ENCODE measurements at regions not wholly inside any gene's neighbourhood (a gene's known extent, or its start where the extent isn't known, plus 50 kb on each side); places are given as distances from the start of the nearest gene placed in this dataset.
"Not testable (repeated sequence)": the region's sequence is repeated elsewhere in the genome, so short reads cannot be mapped to it uniquely, and the experiment has no call there.

- H2AFZ ChIP-seq (ENCODE audit: control insufficient read depth, low read length) = no peak overlapping the region
These were observed 899.7 kb downstream of the DSC3 start for GRCh38 chr18:30142870-30143269.

GRCh38 chr18:30142248-30142647 lies 900.3 kb downstream of the DSC3 start:
- Histone ChIP-seq H3K27ac (ENCODE audit: control insufficient read depth, insufficient read depth, low read length) (no peak overlapping the region), H3K9me3 (ENCODE audit: control insufficient read depth, low read depth, low read length) (peaks cover 9% of the 10 kb centered on the region), H3K4me1 (ENCODE audit: control insufficient read depth, extremely low read depth, insufficient read depth, low read length) (no peaks in the 10 kb centered on the region), H3K4me3 (ENCODE audit: control insufficient read depth in 2 of 3, extremely low read depth in 1 of 3, insufficient read depth in 2 of 3, low read depth in 1 of 3, low read length in 3 of 3) (no peak overlapping the region), H2AFZ (ENCODE audit: control insufficient read depth, low read length) (no peak overlapping the region), H4K20me1 (ENCODE audit: control insufficient read depth, extremely low read depth, insufficient read depth, low read length) (no peaks in the 10 kb centered on the region), H3K9me1 (ENCODE audit: control insufficient read depth, extremely low read depth, insufficient read depth, low read length) (no peaks in the 10 kb centered on the region), H3K4me2 (ENCODE audit: control insufficient read depth, extremely low read depth, insufficient read depth, low read depth, low read length) (no peak overlapping the region), H3K79me2 (ENCODE audit: control insufficient read depth, insufficient read depth, low read length) (no peaks in the 10 kb centered on the region), H3K9ac (ENCODE audit: control insufficient read depth, extremely low read depth, insufficient read depth, low read length) (no peak overlapping the region), H3K36me3 (ENCODE audit: control insufficient read depth in 2 of 2, extremely low read depth in 1 of 2, insufficient read depth in 2 of 2, low read length in 2 of 2) (no peaks in the 10 kb centered on the region), H3K27me3 (ENCODE audit: control insufficient read depth, extremely low read depth, insufficient read depth, low read length) (no peaks in the 10 kb centered on the region)
- FAIRE-seq (no peak), DNase-seq (ENCODE audit: low read depth, low spot score) (no peak)
- dilution Hi-C loops (cut with MboI; ENCODE audit: extremely low pct_ligation_motif_present, low sequenced_read_pairs) = no loop called here
- TF ChIP-seq EZH2 (IDR thresholded peaks at IDR 0.05; ENCODE audit: low read length) = no peak
- TF ChIP-seq CTCF (optimal IDR thresholded peaks at IDR 0.05 in 1 of 3, IDR thresholded peaks at IDR 0.05 in 1 of 3, conservative IDR thresholded peaks at IDR 0.05 in 1 of 3; ENCODE audit: extremely low read depth in 1 of 3, insufficient read depth in 2 of 3, low read length in 3 of 3) = no peak

More at GRCh38 chr18:30142870-30143269, 899.7 kb downstream of the DSC3 start:
- Histone ChIP-seq H3K4me1 (ENCODE audit: control insufficient read depth, extremely low read depth, insufficient read depth, low read length) (no peaks in the 10 kb centered on the region), H3K9me3 (ENCODE audit: control insufficient read depth, low read depth, low read length) (peaks cover 9% of the 10 kb centered on the region), H3K4me2 (ENCODE audit: control insufficient read depth, extremely low read depth, insufficient read depth, low read depth, low read length) (no peak overlapping the region), H4K20me1 (ENCODE audit: control insufficient read depth, extremely low read depth, insufficient read depth, low read length) (no peaks in the 10 kb centered on the region), H3K27ac (ENCODE audit: control insufficient read depth, insufficient read depth, low read length) (no peak overlapping the region), H3K9ac (ENCODE audit: control insufficient read depth, extremely low read depth, insufficient read depth, low read length) (no peak overlapping the region), H3K9me1 (ENCODE audit: control insufficient read depth, extremely low read depth, insufficient read depth, low read length) (no peaks in the 10 kb centered on the region), H3K36me3 (ENCODE audit: control insufficient read depth in 2 of 2, extremely low read depth in 1 of 2, insufficient read depth in 2 of 2, low read length in 2 of 2) (no peaks in the 10 kb centered on the region), H3K4me3 (ENCODE audit: control insufficient read depth in 2 of 3, extremely low read depth in 1 of 3, insufficient read depth in 2 of 3, low read depth in 1 of 3, low read length in 3 of 3) (no peak overlapping the region), H3K27me3 (ENCODE audit: control insufficient read depth, extremely low read depth, insufficient read depth, low read length) (no peaks in the 10 kb centered on the region), H3K79me2 (ENCODE audit: control insufficient read depth, insufficient read depth, low read length) (no peaks in the 10 kb centered on the region)
- no peak for TF ChIP-seq CTCF (optimal IDR thresholded peaks at IDR 0.05 in 1 of 3, IDR thresholded peaks at IDR 0.05 in 1 of 3, conservative IDR thresholded peaks at IDR 0.05 in 1 of 3; ENCODE audit: extremely low read depth in 1 of 3, insufficient read depth in 2 of 3, low read length in 3 of 3)
- TF ChIP-seq EZH2 (IDR thresholded peaks at IDR 0.05; ENCODE audit: low read length) = no peak
- dilution Hi-C loops (cut with MboI; ENCODE audit: extremely low pct_ligation_motif_present, low sequenced_read_pairs) = no loop called here
- no peak for FAIRE-seq
- no peak for DNase-seq (ENCODE audit: low read depth, low spot score)

- H4K20me1 ChIP-seq (ENCODE audit: control insufficient read depth, extremely low read depth, insufficient read depth, low read length); dilution Hi-C loops (cut with MboI; ENCODE audit: extremely low pct_ligation_motif_present, low sequenced_read_pairs); H3K9me3 ChIP-seq (ENCODE audit: control insufficient read depth, low read depth, low read length); H3K27me3 ChIP-seq (ENCODE audit: control insufficient read depth, extremely low read depth, insufficient read depth, low read length); H3K79me2 ChIP-seq (ENCODE audit: control insufficient read depth, insufficient read depth, low read length); H2AFZ ChIP-seq (ENCODE audit: control insufficient read depth, low read length); H3K27ac ChIP-seq (ENCODE audit: control insufficient read depth, insufficient read depth, low read length); H3K9ac ChIP-seq (ENCODE audit: control insufficient read depth, extremely low read depth, insufficient read depth, low read length); H3K4me3 ChIP-seq (ENCODE audit: control insufficient read depth in 2 of 3, extremely low read depth in 1 of 3, insufficient read depth in 2 of 3, low read depth in 1 of 3, low read length in 3 of 3); H3K4me2 ChIP-seq (ENCODE audit: control insufficient read depth, extremely low read depth, insufficient read depth, low read depth, low read length); H3K4me1 ChIP-seq (ENCODE audit: control insufficient read depth, extremely low read depth, insufficient read depth, low read length); FAIRE-seq; H3K9me1 ChIP-seq (ENCODE audit: control insufficient read depth, extremely low read depth, insufficient read depth, low read length); H3K36me3 ChIP-seq (ENCODE audit: control insufficient read depth in 2 of 2, extremely low read depth in 1 of 2, insufficient read depth in 2 of 2, low read length in 2 of 2): not testable (repeated sequence)
- DNase-seq (ENCODE audit: low read depth, low spot score) = peak; percentile 1
These were observed 901.0 kb downstream of the DSC3 start for GRCh38 chr18:30141506-30141905.

Measured in keratinocyte (primary cell).